Vagina (tissue), 2 donors: ENCODE measurements at regions not wholly inside any gene's neighbourhood (a gene's known extent, or its start where the extent isn't known, plus 50 kb on each side); places are given as distances from the start of the nearest gene placed in this dataset.

Source experiments
- DNase-seq, 2 donors: peaks; one replicate each; pipeline ENCODE4 v3.0.0-alpha.2; 2017; ENCODE audit errors: extremely low spot score in 2 of 2
- H3K27ac ChIP-seq: fragments of 200-600 bp; sonication (generic); one replicate; pipeline ENCODE4 v1.5.1; 2019
- H3K27me3 ChIP-seq: fragments of 200-600 bp; sonication (generic); one replicate; pipeline ENCODE4 v1.5.1; 2019
- H3K36me3 ChIP-seq, 2 donors: fragments of 200-600 bp; sonication (generic); one replicate each; pipeline ENCODE4 v1.5.1; 2017 to 2019
- H3K4me1 ChIP-seq: fragments of 200-600 bp; sonication (generic); one replicate; pipeline ENCODE4 v1.5.1; 2019
- H3K4me3 ChIP-seq, 2 donors: fragments of 200-600 bp; sonication (generic); 1 replicate in 1 of 2; 2 replicates in 1 of 2; pipeline ENCODE4 v1.5.1; 2016 to 2019
- H3K9me3 ChIP-seq: fragments of 200-600 bp; sonication (generic); one replicate; pipeline ENCODE4 v1.5.1; 2019
- CTCF ChIP-seq, 3 experiments: fragments of 450-650 bp in 2 of 3; fragments of 200-600 bp in 1 of 3; sonication (generic) in 1 of 3; IDR thresholded peaks; one replicate each; pipeline ENCODE4 v1.5.1; 2017 to 2019; ENCODE audit warnings: antibody characterized with exemption in 3 of 3, mild to moderate bottlenecking in 2 of 3, moderate library complexity in 2 of 3
- POLR2A ChIP-seq, 2 donors: fragments of 450-650 bp; IDR thresholded peaks; one replicate each; pipeline ENCODE4 v1.6.1; 2017; ENCODE audit warnings: antibody characterized with exemption in 2 of 2, mild to moderate bottlenecking in 2 of 2, moderate library complexity in 2 of 2
- POLR2AphosphoS5 ChIP-seq, 2 donors: sonication (generic); formaldehyde crosslinking; IDR thresholded peaks; one replicate each; pipeline ENCODE4 v1.9.0; 2017; ENCODE audit warnings: antibody characterized with exemption in 2 of 2, mild to moderate bottlenecking in 2 of 2, low read depth in 1 of 2; ENCODE audit not compliant: insufficient read depth in 1 of 2
- intact Hi-C: fragments of 100-400 bp; cut with DNase I; formaldehyde crosslinking; loops from one replicate; pipeline ENCODE4 v1.15.1; 2023

- no peak overlapping the region for H3K27ac ChIP-seq
- DNase-seq = no peak
- H3K4me1 ChIP-seq = no peaks in the 10 kb centered on the region
- TF ChIP-seq CTCF (IDR thresholded peaks at IDR 0.05) (no peak), POLR2AphosphoS5 (IDR thresholded peaks at IDR 0.05; ENCODE audit: insufficient read depth in 1 of 2, low read depth in 1 of 2) (no peak), POLR2A (IDR thresholded peaks at IDR 0.05) (no peak)
- no peaks in the 10 kb centered on the region for H3K27me3 ChIP-seq
- H3K9me3 ChIP-seq = no peaks in the 10 kb centered on the region
- H3K4me3 ChIP-seq = no peak overlapping the region
- intact Hi-C loops = no loop called here
- no peaks in the 10 kb centered on the region for H3K36me3 ChIP-seq
These were observed 421.4 kb upstream of the NRSN1 start for GRCh38 chr6:23704479-23705052.

- Histone ChIP-seq H3K4me1 (no peaks in the 10 kb centered on the region), H3K27ac (no peak overlapping the region), H3K36me3 (no peaks in the 10 kb centered on the region), H3K27me3 (no peaks in the 10 kb centered on the region), H3K4me3 (no peak overlapping the region), H3K9me3 (no peaks in the 10 kb centered on the region)
- no peak for TF ChIP-seq CTCF (IDR thresholded peaks at IDR 0.05)
- TF ChIP-seq POLR2A (IDR thresholded peaks at IDR 0.05) = no peak
- no peak for TF ChIP-seq POLR2AphosphoS5 (IDR thresholded peaks at IDR 0.05; ENCODE audit: insufficient read depth in 1 of 2, low read depth in 1 of 2)
- intact Hi-C loops = no loop called here
- no peak for DNase-seq
These were observed 420.3 kb upstream of the NRSN1 start for GRCh38 chr6:23705697-23706096.

- Histone ChIP-seq H3K4me1 (no peaks in the 10 kb centered on the region), H3K27me3 (no peaks in the 10 kb centered on the region), H3K9me3 (no peaks in the 10 kb centered on the region), H3K27ac (no peak overlapping the region), H3K36me3 (no peaks in the 10 kb centered on the region), H3K4me3 (no peak overlapping the region)
- TF ChIP-seq POLR2A (IDR thresholded peaks at IDR 0.05) (no peak), POLR2AphosphoS5 (IDR thresholded peaks at IDR 0.05; ENCODE audit: insufficient read depth in 1 of 2, low read depth in 1 of 2) (no peak), CTCF (IDR thresholded peaks at IDR 0.05) (no peak)
- no peak for DNase-seq
- intact Hi-C loops = no loop called here
These were observed 413.3 kb upstream of the NRSN1 start for GRCh38 chr6:23712756-23713155.

GRCh38 chr6:23713211-23713610, 412.8 kb upstream of the NRSN1 start:
- Histone ChIP-seq H3K27ac (no peak overlapping the region), H3K9me3 (no peaks in the 10 kb centered on the region), H3K36me3 (no peaks in the 10 kb centered on the region), H3K4me1 (no peaks in the 10 kb centered on the region), H3K27me3 (no peaks in the 10 kb centered on the region), H3K4me3 (no peak overlapping the region)
- no peak for DNase-seq
- intact Hi-C loops = no loop called here
- TF ChIP-seq CTCF (IDR thresholded peaks at IDR 0.05) (no peak), POLR2A (IDR thresholded peaks at IDR 0.05) (no peak), POLR2AphosphoS5 (IDR thresholded peaks at IDR 0.05; ENCODE audit: insufficient read depth in 1 of 2, low read depth in 1 of 2) (no peak)

- Histone ChIP-seq H3K27ac (no peak overlapping the region), H3K36me3 (no peaks in the 10 kb centered on the region), H3K27me3 (no peaks in the 10 kb centered on the region), H3K4me3 (no peak overlapping the region), H3K9me3 (no peaks in the 10 kb centered on the region), H3K4me1 (no peaks in the 10 kb centered on the region)
- intact Hi-C loops = no loop called here
- no peak for DNase-seq
- TF ChIP-seq POLR2A (IDR thresholded peaks at IDR 0.05) (no peak), POLR2AphosphoS5 (IDR thresholded peaks at IDR 0.05; ENCODE audit: insufficient read depth in 1 of 2, low read depth in 1 of 2) (no peak), CTCF (IDR thresholded peaks at IDR 0.05) (no peak)
These were observed 397.3 kb upstream of the NRSN1 start for GRCh38 chr6:23728707-23729106.
